Gastrocnemius medialis (tissue), 4 donors: ENCODE measurements at regions not wholly inside any gene's neighbourhood (a gene's known extent, or its start where the extent isn't known, plus 50 kb on each side); places are given as distances from the start of the nearest gene placed in this dataset.

Source experiments
- ATAC-seq, 2 donors: fragments of 150-250 bp; one replicate each; pipeline ENCODE4 v1.9.1; 2016
- DNase-seq, 2 donors: peaks; one replicate each; pipeline ENCODE4 v3.0.0-alpha.2; 2019
- H3K27ac ChIP-seq, 4 donors: fragments of 200-600 bp; sonication (generic); 1 replicate in 1 of 4; 2 replicates in 3 of 4; pipeline ENCODE4 v1.5.1; 2016 to 2018; ENCODE audit warnings: mild to moderate bottlenecking in 2 of 4, moderate library complexity in 1 of 4
- H3K27me3 ChIP-seq, 3 donors: fragments of 200-600 bp; sonication (generic) in 2 of 3; 1 replicate in 1 of 3; 2 replicates in 2 of 3; pipeline versions ENCODE4 v1.5.1 to v1.6.0; 2016 to 2019; ENCODE audit warnings: mild to moderate bottlenecking in 1 of 3, moderate library complexity in 1 of 3
- H3K36me3 ChIP-seq, 2 donors: fragments of 200-600 bp; sonication (generic) in 1 of 2; one replicate each; pipeline ENCODE4 v1.5.1; 2017 to 2018
- H3K4me1 ChIP-seq, 2 donors: fragments of 200-600 bp; sonication (generic) in 1 of 2; one replicate each; pipeline ENCODE4 v1.5.1; 2016 to 2017; ENCODE audit warnings: mild to moderate bottlenecking in 2 of 2
- H3K4me3 ChIP-seq, 4 donors: fragments of 200-600 bp; sonication (generic) in 3 of 4; 1 replicate in 1 of 4; 2 replicates in 3 of 4; pipeline ENCODE4 v1.5.1; 2016 to 2019; ENCODE audit warnings: mild to moderate bottlenecking in 2 of 4
- H3K9me3 ChIP-seq, 3 donors: fragments of 200-600 bp; sonication (generic) in 2 of 3; 1 replicate in 1 of 3; 2 replicates in 2 of 3; pipeline ENCODE4 v1.5.1; 2016 to 2019
- POLR2A ChIP-seq, 2 donors: fragments of 450-650 bp; IDR thresholded peaks; one replicate each; pipeline ENCODE4 v1.6.1; 2017; ENCODE audit warnings: antibody characterized with exemption in 2 of 2, mild to moderate bottlenecking in 2 of 2, moderate library complexity in 2 of 2
- in situ Hi-C, 4 donors: fragments of 200-750 bp; cut with MboI; loops; one replicate each; pipeline versions ENCODE4 v1.15.0 to v1.8.0; 2017; ENCODE audit warnings: low sequenced_read_pairs in 4 of 4
- intact Hi-C: fragments of 100-400 bp; cut with DNase I; formaldehyde crosslinking; loops from one replicate; pipeline ENCODE4 v1.15.1; 2023; ENCODE audit warnings: low total_unique reads
- TF ChIP-seq, protein P1 (sequence below), 5 experiments: fragments of 450-650 bp in 3 of 5; fragments of 200-600 bp in 2 of 5; sonication (generic) in 2 of 5; IDR thresholded peaks in 4 of 5; conservative IDR thresholded peaks in 1 of 5; 1 replicate in 4 of 5; 2 replicates in 1 of 5; pipeline ENCODE4 v1.5.1; 2016 to 2019; ENCODE audit warnings: antibody characterized with exemption in 5 of 5, mild to moderate bottlenecking in 3 of 5, moderate library complexity in 3 of 5

DNA sequence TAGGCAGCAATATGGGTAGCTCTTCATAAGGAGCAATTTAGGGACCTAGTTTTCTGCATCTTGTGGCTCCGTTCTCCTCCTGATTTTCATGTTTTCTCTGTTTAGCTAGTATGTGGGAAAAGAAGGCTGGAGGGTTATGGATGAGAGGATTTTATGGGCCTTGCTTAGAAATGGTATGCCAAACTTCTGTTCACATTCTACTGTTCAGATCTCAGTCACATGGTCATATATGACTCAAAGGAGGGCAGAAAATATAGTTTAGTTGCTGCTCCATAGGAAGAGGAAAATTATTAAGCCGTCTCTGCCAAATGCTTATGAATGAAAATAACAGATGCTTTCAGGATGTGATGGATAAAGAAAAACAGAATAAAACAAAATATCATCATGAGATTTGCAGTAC lies 361.8 kb upstream of the CWC22 start:
- TF ChIP-seq, protein P1, sequence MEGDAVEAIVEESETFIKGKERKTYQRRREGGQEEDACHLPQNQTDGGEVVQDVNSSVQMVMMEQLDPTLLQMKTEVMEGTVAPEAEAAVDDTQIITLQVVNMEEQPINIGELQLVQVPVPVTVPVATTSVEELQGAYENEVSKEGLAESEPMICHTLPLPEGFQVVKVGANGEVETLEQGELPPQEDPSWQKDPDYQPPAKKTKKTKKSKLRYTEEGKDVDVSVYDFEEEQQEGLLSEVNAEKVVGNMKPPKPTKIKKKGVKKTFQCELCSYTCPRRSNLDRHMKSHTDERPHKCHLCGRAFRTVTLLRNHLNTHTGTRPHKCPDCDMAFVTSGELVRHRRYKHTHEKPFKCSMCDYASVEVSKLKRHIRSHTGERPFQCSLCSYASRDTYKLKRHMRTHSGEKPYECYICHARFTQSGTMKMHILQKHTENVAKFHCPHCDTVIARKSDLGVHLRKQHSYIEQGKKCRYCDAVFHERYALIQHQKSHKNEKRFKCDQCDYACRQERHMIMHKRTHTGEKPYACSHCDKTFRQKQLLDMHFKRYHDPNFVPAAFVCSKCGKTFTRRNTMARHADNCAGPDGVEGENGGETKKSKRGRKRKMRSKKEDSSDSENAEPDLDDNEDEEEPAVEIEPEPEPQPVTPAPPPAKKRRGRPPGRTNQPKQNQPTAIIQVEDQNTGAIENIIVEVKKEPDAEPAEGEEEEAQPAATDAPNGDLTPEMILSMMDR (IDR thresholded peaks at IDR 0.05 in 4 of 5, conservative IDR thresholded peaks at IDR 0.05 in 1 of 5): no peak
- TF ChIP-seq POLR2A (IDR thresholded peaks at IDR 0.05): no peak
- H3K27me3 ChIP-seq: no peaks in the 10 kb centered on the region
- in situ Hi-C loops: no loop called here
- H3K4me3 ChIP-seq: no peak overlapping the region
- H3K36me3 ChIP-seq: no peaks in the 10 kb centered on the region
- intact Hi-C loops: no loop called here
- DNase-seq (no peak), ATAC-seq (no peak)
- H3K9me3 ChIP-seq: no peaks in the 10 kb centered on the region
- H3K27ac ChIP-seq: no peak overlapping the region
- H3K4me1 ChIP-seq: no peaks in the 10 kb centered on the region

DNA sequence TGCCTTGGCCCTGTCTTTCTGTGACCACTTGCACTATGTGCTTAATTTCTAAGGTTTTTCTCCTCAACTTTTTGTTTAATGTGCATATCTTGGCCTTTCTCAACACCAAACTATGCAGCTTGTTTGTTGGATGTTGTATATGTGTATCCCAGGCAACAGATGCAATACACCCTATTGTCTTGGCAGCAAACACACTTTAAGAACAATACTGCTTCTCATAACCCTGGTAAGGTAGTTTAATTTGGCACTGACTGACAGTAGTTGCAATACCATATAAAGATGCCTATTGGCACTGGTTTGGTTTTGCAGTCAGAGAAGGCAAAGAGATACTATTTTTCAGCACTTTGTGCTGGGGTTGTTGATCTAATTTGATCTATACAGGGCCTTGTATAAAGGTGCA lies 360.7 kb upstream of the CWC22 start:
- H3K27me3 ChIP-seq: no peaks in the 10 kb centered on the region
- intact Hi-C loops (no loop called here), in situ Hi-C loops (no loop called here)
- no peak for DNase-seq
- H3K4me1 ChIP-seq: no peaks in the 10 kb centered on the region
- no peak overlapping the region for H3K4me3 ChIP-seq
- no peak for ATAC-seq
- no peak overlapping the region for H3K27ac ChIP-seq
- H3K9me3 ChIP-seq: no peaks in the 10 kb centered on the region
- TF ChIP-seq, protein P1 (IDR thresholded peaks at IDR 0.05 in 4 of 5, conservative IDR thresholded peaks at IDR 0.05 in 1 of 5): no peak
- no peak for TF ChIP-seq POLR2A (IDR thresholded peaks at IDR 0.05)
- no peaks in the 10 kb centered on the region for H3K36me3 ChIP-seq

DNA sequence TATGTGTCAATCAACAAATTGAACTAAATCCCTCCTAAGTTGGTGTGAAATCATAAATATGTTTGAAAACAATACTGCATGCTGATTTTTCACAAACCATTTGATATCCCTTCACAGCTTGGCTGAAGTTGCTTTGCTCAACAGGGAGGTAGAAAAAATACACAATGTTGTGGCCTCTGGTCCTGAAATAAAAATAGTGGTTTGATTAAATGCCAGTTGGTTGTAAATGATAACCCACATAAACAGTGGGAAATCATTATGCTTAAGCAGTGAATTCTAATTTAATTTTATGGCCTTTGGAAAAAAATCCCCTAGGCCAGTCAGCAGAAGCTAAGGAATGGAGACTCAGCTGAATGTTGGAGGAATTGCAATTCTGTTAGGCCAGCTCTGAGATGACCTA lies 359.4 kb upstream of the CWC22 start:
- intact Hi-C loops: no loop called here
- no peaks in the 10 kb centered on the region for H3K4me1 ChIP-seq
- H3K36me3 ChIP-seq: no peaks in the 10 kb centered on the region
- no peaks in the 10 kb centered on the region for H3K9me3 ChIP-seq
- no peak for DNase-seq
- ATAC-seq: no peak
- TF ChIP-seq, protein P1 (IDR thresholded peaks at IDR 0.05 in 4 of 5, conservative IDR thresholded peaks at IDR 0.05 in 1 of 5): no peak
- no peak for TF ChIP-seq POLR2A (IDR thresholded peaks at IDR 0.05)
- H3K4me3 ChIP-seq: no peak overlapping the region
- H3K27me3 ChIP-seq: no peaks in the 10 kb centered on the region
- in situ Hi-C loops: no loop called here
- no peak overlapping the region for H3K27ac ChIP-seq

DNA sequence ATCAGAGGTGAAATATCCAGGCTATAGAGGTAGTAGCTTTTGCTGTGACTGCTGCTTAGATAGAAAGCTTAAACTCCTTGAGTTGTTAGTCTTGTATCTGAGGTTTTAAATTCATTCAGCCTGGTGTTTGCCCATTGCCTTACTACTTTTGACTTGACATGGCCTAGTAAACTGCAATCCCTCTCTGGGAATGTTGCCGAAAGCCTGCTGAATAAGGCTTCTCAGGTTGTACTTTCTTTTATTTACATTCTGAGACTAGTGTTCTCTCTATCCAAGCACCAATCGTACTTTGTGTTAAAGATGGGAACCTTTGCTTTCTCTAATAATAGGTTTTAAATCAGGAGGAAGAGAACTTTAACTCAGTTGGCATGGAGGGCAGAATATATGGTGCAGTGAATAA lies 357.6 kb upstream of the CWC22 start:
- H3K27ac ChIP-seq: no peak overlapping the region
- DNase-seq (no peak), ATAC-seq (no peak)
- in situ Hi-C loops (no loop called here), intact Hi-C loops (no loop called here)
- H3K4me1 ChIP-seq: no peaks in the 10 kb centered on the region
- H3K9me3 ChIP-seq: no peaks in the 10 kb centered on the region
- H3K4me3 ChIP-seq: no peak overlapping the region
- H3K36me3 ChIP-seq: no peaks in the 10 kb centered on the region
- H3K27me3 ChIP-seq: no peaks in the 10 kb centered on the region
- TF ChIP-seq, protein P1 (IDR thresholded peaks at IDR 0.05 in 4 of 5, conservative IDR thresholded peaks at IDR 0.05 in 1 of 5): no peak
- TF ChIP-seq POLR2A (IDR thresholded peaks at IDR 0.05): no peak

DNA sequence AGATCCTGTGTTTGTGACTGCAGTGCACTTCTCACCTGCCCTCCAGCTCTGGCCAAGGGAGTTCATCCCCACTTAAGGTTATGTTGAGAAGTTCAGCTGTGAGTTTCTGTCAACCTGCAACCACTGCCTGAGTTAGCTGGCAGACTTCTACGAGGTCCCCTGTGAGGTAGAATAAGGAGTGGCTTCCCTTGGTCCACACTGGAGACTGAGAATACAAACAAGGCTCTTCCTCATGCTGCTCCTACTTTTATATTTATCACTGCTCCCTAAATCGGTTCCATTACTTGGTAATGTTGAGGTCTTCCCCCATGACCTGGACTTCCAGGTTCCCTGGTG lies 353.2 kb upstream of the CWC22 start:
- H3K27ac ChIP-seq: no peak overlapping the region
- DNase-seq (no peak), ATAC-seq (no peak)
- H3K4me1 ChIP-seq: no peaks in the 10 kb centered on the region
- no peaks in the 10 kb centered on the region for H3K36me3 ChIP-seq
- TF ChIP-seq, protein P1 (IDR thresholded peaks at IDR 0.05 in 4 of 5, conservative IDR thresholded peaks at IDR 0.05 in 1 of 5): no peak
- TF ChIP-seq POLR2A (IDR thresholded peaks at IDR 0.05): no peak
- H3K4me3 ChIP-seq: no peak overlapping the region
- H3K27me3 ChIP-seq: no peaks in the 10 kb centered on the region
- no peaks in the 10 kb centered on the region for H3K9me3 ChIP-seq
- in situ Hi-C loops (no loop called here), intact Hi-C loops (no loop called here)
